GM18909 (cell line): ENCODE measurements at regions not wholly inside any gene's neighbourhood (a gene's known extent, or its start where the extent isn't known, plus 50 kb on each side); places are given as distances from the start of the nearest gene placed in this dataset.

Source experiments
- ATAC-seq: cut with Tn5 transposase; IDR thresholded peaks from one replicate; pipeline ENCODE4 v1.9.1; 2021; ENCODE audit warnings: mild to moderate bottlenecking; ENCODE audit not compliant: unreplicated experiment, poor library complexity

DNA sequence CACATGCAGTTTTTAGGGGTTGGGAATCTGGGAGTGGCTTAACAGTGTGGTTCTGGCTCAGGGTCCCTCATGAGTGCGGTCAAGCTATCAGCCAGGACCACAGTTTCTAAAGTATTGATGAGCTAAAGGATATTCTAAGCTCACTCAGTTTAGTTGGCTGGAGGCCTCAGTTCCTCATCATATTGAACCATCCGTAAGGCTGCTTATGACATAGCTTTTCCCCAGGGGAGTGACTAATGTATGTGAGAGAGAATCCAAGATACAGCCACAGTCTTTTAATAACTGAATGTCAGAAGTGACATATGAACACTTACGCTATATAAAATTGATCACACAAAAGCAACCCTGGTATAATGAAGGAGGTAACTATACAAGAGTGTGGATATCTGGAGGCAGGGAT is 245.3 kb downstream of the POLR1F start:
- ATAC-seq = no peak

DNA sequence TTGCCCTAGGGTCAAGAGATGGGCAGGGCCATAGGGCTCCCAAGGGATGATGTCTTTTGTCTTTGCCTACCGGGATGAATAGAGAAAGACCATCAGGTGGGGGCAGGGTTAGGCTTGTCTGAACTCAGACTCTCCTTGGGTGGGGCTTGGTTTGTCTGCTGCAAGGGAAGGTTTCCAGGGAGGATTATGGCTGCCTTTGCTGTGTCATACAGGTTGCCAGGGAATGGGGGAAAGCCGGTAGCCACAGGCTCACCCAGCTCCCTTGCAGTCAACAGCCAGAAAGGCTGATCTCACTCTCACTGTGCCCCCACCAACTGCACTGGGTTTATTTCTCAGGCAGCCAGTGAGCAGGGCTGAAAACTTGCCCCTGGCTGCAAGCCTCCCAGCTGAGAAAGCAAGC is 253.2 kb downstream of the POLR1F start:
- ATAC-seq = no peak

DNA sequence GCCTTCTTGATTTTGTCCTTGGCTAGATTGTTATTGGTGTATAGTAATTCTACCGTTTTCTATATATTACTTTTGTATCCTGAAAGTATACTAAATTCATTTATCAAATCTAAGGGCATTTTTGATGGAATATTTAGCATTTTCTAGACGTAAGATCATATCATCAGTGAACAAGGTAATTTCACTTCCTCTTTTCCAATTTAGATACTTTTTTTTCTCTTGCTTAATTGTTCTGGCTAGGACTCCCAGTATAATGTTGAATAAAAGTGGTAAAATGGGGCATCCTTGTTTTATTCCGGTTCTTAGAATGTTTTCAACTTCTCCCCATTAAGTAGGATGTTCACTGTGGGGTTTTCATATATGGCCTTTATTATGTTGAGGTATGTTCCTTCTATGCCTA is 260.7 kb downstream of the POLR1F start:
- no peak for ATAC-seq

DNA sequence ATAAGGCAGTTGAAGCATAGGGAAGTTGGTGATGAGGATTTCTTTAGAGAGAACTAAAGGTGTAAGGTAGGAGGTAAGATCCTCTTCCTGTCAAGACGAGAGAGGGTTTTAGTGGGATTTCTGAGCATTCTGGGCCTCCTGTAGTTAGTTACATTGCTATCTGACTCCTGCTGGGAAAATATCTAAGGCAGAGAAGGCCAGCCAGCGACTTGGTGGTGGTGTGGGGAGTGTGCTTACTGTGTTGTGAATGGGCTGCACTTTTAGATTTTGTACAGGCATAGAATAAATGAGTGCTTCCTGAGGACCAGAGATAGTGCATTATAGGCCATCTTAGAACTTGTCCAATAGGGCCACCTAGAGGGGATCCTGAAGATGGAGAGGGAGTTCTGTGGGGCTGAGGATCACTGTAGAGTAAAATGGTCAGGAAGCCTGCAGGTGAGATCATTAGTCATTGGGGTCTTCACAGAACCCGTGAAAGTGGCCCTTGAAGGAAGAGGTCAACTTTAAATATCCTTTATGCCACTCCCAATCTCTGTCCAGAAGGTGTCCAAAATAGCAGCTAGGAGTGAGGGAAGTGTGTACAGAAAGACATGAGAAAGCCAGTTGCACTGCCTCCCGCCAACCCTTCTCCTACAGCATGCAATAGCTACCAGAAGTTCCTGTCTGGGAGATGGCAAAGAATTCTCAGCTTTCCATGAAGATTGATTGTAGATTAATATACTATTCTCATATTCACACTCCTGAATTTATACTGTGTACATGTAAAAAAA is 266.6 kb downstream of the POLR1F start:
- ATAC-seq = peak; percentile 61

DNA sequence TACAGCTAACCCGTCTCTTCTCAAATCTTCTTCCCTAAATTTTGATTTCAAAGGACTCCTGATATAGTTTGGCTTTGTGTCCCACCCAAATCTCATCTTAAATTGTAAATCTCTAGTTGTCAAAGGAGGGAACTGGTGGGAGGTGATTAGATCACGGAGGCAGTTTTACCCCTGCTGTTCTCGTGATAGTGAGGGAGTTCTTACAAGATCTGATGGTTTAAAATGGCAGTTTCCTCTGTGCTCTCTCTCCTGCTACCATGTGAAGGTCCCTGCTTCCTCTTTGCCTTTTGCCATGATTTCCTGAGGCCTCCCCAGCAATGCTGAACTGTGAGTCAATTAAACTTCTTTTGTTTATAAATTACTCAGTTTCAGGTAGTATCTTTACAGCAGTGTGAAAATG is 269.3 kb downstream of the POLR1F start:
- ATAC-seq = no peak

DNA sequence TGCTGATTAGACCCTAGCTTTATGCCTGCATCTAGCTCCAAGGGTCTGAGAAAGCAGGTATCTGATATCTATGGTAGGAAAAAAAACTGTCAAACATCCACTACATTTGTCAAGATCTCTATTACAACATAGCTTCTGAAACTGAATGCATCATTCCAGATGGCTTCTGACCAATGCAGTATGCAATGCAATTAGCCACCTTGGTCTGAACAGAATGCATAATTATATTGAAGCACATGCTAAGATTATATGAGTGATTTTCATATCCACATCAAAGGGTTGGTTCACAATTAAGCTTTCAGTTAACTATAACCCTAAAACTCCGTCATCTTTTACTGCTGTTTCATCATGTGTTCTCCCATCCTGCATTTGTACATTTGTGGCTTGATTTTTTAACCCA is 271.4 kb downstream of the POLR1F start:
- ATAC-seq = no peak

DNA sequence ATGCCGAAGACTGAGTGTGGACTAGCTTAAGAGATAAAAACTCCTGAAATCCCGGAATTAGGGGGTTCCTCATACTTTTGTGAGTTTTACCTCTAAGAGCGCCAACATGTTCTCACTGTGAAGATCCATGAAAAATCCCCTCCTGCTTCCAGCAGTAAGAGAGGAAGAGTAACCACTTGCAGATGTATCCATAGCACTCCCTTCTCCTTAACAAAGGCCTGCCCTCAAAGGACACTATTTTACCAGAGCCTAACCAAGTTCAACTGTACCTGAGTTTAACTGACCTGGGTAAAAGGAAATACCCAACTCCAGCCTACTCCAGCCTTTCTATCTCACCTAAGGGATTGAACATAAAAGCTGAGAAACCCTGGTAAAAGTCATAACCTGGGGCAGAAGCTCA is 280.9 kb downstream of the POLR1F start:
- no peak for ATAC-seq

DNA sequence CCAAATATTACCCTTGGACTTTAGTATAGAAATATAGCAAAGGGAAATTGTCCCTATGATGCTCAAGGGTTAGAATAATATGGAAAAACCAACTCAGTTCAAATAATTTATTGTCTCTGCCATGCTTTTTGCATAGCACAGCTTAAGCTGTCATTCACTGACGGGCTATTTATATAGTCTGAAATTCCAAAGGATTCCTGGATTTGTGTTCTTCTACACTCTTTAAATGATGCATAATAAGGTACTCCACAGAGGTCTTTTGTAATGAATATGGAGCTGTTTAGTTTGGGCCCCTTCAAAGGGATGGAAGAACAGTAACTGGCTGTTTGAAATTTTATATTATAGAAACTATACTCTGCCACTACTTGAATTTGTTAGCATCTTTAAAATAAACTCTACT is 276.6 kb upstream of the FERD3L start:
- ATAC-seq = no peak

DNA sequence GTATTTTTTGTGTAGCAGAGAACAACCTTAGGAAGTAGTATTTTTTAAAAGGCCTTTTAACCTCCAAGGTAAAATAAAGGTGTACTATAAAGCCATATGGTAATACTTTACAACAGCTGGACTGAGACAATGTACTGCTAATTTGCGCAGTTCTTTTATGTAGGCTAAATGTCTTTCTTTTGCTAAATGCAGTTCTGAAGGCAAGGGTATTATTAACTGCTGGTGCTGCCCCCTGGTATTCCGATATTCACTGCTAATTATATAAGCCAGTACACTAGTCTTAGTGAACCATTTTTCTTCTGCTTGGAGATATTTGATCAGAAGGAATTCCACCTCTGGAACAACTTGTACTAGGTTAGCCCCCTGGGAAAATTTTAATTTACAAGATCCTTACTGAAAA is 272.0 kb upstream of the FERD3L start:
- ATAC-seq = no peak

DNA sequence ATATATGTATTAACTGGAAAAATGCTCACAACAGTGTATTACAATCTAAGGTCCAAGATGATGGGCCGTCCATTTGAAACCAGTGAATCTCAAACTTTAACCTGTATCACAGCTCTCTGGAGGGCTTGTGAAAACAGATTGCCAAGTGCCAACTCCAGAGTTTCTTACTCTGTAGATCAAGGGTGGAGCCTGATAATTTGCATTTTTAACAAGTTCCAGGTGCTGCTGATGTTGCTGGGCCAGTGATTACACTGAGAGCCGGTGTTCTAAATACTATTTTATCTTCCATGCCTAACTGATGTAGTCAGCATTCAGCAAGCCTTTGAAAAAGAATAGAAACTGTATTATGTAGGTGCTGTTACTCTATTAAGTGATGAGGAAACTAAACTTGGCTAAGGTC is 269.9 kb upstream of the FERD3L start:
- no peak for ATAC-seq

DNA sequence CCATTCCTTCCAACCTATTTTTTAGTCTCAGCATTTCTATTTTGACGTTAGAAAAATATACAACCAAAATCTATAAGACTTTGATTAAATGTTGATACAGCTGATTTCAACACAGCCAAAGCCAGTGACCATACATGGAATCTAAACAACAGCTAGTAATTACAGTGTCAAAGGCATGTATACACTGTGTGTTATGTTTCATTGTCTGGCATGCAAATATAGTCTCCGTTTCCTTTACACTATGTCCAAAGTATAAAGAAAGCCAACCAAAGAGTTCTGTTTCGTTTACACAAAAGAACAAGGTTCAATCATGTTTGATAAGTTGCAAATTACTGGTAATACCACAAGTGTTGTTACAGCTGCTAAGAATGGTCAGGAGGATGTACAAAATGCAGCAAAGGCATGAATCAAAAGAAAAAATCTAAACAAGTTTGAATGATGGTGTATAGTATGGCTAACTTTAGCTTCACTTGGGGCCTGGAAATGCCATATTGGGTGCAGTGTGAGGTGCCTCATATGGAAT is 268.3 kb upstream of the FERD3L start:
- ATAC-seq = no peak

DNA sequence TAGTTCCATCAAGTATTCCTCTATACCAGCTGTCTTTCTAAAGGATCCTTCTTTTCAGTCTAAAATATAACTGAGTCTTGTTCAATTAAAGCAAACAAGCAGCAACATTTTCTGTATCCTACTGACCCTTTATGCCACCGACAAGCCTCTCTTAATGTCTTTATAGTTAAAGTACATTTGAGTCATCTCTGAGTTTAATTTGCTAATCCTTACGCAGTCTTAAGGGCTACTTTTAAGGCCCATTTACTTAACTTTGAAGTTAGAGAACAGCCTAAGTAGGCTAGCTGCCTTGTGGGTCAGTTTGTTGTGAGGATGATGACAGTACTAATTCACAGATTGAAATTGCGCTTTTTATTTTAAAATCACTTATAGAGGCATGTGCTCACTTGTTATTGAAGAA is 265.5 kb upstream of the FERD3L start:
- ATAC-seq = no peak

DNA sequence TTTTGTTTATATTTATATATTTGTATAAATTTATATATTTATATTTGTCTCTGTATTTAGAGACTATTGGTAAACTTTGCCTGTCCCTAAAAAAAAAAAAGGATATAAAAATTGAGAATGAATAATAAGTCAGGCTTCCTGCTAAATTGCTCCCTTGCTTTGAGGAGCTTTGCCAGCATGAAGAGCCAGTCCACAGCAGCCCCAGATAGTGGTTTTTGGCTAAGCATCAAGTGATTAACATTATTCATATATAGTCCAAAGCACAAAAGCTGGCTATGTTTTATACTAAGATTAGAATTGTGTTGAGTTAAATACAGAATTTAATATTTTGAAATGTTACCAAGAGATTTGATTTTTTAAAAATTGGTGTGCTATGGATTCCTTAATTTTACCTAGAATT is 264.9 kb upstream of the FERD3L start:
- no peak for ATAC-seq

DNA sequence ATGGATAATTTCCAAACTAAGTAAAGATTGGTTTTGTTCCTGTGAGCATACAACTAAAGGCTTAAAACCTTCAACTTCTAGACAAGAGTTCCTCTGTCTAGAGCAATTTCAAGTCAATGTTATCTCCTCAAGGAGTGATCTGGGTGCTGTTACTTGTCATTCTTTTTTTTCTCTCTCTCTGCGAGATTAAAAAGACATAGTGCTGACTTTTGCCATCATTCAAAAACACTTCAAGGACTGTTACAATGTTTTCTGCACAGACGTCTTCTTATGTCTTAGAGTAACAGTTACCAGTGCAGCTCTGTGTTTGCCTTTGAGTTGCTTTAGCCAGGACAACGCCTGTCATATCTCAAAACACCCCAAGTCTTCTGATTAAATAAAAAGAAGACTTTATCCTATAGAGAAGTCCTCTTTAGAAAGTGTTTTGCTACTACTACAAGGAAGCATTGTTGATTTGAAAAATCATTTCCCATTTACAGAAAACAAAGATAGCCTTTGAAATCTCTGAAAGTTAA is 263.5 kb upstream of the FERD3L start:
- no peak for ATAC-seq

DNA sequence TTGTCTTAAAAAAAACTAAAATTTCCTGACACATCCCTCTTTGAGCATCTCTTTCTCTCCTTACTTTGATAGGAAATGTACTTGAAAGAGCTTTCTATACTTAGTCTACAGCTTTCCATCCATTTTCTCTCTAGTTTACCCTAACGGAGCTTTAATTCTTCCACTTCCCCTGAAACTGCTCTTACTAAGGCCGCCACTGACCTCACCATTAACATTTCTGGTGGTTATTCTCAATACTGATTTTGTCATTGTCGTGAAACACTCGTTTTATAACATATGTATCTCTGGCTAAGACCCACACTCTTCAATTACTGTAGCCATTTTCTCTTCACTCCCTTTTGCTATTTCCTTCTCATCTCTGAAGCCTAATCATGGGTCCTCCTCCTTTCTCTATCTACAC is 262.0 kb upstream of the FERD3L start:
- no peak for ATAC-seq

DNA sequence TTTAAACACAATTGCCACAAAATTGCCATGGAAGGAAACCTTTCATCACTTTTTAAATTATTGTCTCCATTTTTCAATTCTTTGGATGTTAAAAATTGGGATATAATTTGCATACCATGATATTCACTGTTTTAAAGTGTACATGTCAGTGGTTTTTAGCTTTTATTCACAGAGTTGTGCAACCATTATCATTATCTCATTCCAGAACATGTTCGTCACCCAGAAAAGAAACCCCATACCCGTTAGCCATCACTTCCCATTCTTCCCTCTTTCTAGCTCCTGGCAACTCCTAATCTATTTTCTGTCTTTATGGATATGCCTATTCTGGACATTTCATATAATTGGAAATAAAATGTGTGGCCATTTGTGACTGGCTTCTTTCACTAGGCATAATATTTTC is 260.3 kb upstream of the FERD3L start:
- ATAC-seq = no peak

DNA sequence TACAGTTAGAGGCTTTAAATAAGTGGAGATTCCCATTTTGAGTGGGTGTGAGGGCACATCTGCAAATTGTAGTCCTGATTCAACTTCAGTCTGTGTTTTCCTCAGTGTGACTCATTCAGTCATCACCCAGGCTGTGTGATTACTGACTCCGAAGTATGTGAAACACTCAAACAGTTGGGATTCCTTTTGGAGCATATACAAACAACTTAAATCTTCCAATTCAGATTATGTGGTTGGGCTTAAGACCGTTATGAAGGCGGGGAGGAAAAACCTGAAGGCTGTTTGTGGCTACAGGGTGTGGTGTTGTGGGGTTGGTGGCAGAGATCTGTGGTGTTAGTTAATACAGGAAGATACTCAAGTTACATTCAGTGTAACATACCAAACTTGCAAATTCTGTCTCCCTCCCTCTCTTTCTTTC is 259.7 kb upstream of the FERD3L start:
- ATAC-seq = no peak

DNA sequence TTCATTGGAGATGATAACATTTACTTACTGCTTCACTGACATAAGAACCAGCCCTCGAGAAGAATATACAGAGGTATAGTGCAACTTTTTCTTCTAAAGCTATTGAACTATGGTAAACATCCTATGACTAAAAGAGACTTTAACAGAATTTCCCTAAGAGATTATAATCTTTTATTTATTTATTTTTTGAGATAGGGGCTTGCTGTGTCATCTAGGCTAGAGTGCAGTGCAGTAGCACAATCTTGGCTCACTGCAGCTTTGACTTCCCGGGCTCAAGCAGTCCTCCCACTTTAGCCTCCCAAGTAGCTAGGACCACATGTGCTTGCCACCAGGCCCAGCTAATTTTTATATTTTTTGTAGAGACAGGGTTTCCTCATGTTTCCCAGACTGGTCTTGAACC is 258.5 kb upstream of the FERD3L start:
- ATAC-seq = no peak

DNA sequence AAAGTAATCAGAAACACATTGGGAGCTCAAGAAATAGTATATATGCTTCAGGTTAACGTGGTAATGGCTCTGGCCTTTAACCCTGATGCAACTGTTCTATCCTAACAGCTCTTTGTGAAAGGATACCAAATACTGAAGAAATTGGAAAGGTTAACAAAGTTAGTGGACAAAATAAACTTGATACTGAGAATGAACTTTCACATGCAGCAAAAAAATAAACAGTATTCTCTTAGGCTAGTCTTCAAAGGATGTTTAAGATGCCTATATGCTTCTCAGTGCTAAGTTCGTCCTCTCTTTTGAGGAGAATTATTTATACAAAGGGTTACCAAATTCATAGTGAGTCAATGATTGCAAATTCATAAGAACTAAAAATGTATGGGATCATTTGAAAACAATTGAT is 256.2 kb upstream of the FERD3L start:
- ATAC-seq = no peak

DNA sequence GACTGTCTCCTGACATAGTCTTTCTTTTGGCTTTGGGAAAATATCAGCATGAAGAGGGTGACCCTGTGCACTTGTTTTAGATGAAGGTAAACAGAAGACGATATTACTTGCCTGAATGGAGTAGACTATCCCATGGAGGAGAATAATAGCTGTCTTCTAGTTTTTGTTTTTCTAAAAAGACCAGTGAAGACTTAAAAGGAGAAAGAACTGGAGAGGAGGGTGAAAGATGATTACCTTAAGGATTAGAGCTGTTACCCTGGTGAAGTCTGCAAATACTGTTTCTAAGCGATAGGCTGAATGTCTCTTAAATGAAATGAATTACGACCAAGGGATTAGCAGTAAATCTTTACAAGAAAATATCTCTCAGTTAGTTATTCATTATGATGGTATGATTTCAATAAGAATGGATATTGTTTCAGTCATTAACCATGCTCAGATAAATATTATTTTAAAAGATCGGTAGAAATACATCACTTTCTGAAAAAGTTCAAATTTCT is 255.6 kb upstream of the FERD3L start:
- ATAC-seq = no peak

DNA sequence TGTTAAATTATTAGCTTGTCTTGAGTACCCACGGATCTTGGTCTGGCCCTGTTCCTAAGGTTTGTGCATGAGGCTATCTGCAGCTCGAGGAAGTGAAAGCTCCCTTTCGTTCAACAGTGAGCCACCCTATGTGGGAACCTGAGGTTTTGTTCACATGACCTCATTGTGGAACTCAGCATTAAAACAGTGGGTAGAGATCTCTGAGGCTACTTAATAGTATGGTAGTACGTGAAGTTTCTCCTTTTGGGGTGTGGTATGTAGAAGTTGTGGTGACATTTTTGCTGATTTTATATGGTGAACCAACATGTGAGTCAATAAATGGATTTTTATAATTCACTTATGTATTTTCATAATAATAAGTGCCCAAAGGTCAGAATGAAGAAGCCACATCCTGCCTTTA is 252.7 kb upstream of the FERD3L start:
- ATAC-seq = peak; percentile 87

DNA sequence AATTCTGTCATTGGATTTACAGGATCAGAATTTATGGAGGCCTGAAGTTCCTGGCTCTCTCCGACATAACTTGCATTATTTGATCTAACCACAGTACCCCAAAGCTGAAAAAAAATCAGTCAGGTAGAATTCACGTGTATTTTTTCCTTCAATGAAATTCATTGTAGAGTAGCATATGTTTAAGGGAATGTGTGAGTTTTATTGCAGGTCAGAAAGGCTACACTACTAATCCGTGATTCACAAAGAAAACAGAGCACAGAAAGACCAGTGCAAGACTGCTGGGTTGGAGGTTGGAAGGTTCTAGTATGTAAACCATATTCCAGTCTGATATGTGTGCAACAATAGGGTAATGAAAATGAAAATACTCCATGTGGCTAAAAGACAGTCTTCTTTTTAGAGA is 247.0 kb upstream of the FERD3L start:
- no peak for ATAC-seq
